PC-3 (cell line): ENCODE measurements at regions not wholly inside any gene's neighbourhood (a gene's known extent, or its start where the extent isn't known, plus 50 kb on each side); places are given as distances from the start of the nearest gene placed in this dataset.

Experiments
- ATAC-seq: fragments of 200-7000 bp; cut with Tn5 transposase; 2 replicates; pipeline ENCODE4 v1.9.1; 2020; ENCODE audit warnings: mild to moderate bottlenecking, moderate library complexity
- BruUV-seq: library from RNA; stranded (reverse); fragments of 400-500 nt; replicated peaks from 2 replicates; lab custom pipeline; 2021; lab: Mats Ljungman, UMichigan
- CTCF ChIA-PET: fragments of 300-600 bp; sonication (Branson Sonifier 250); formaldehyde crosslinking; loops from one replicate; lab custom pipeline; 2022; ENCODE audit warnings: antibody characterized with exemption; lab: Charles Lee
- POLR2A ChIA-PET: fragments of 300-600 bp; sonication (Branson Sonifier 250); formaldehyde crosslinking; loops from one replicate; lab custom pipeline; 2022; ENCODE audit warnings: antibody characterized with exemption; ENCODE audit not compliant: unreplicated experiment; lab: Charles Lee
- DNase-seq: peaks from one replicate; pipeline ENCODE4 v3.0.0-alpha.2; 2015
- H2AFZ ChIP-seq: fragments of 300-600 bp; sonication (generic); 2 replicates; pipeline ENCODE4 v1.6.0; 2016; ENCODE audit warnings: antibody characterized with exemption, low read length
- H3F3A ChIP-seq: fragments of 300-600 bp; sonication (generic); one replicate; pipeline ENCODE4 v1.6.0; 2017; ENCODE audit warnings: antibody characterized with exemption, low read length, control low read depth, mild to moderate bottlenecking; ENCODE audit not compliant: unreplicated experiment
- H3K27ac ChIP-seq: fragments of 300-600 bp; sonication (generic); 2 replicates; pipeline ENCODE4 v1.5.1; 2016; ENCODE audit warnings: mild to moderate bottlenecking, low read length
- H3K27me3 ChIP-seq: fragments of 300-600 bp; sonication (generic); 2 replicates; pipeline ENCODE4 v1.6.1; 2016; ENCODE audit warnings: low read length, mixed read lengths
- H3K36me3 ChIP-seq: fragments of 300-600 bp; sonication (generic); 2 replicates; pipeline ENCODE4 v1.6.1; 2016; ENCODE audit warnings: low read depth, mixed run types, low read length, mixed read lengths
- H3K4me1 ChIP-seq: fragments of 300-600 bp; sonication (generic); 2 replicates; pipeline ENCODE4 v1.5.1; 2016; ENCODE audit warnings: low read length; ENCODE audit not compliant: insufficient read depth
- H3K4me2 ChIP-seq: fragments of 300-600 bp; sonication (generic); 2 replicates; pipeline ENCODE4 v1.6.0; 2016; ENCODE audit warnings: low read length
- H3K4me3 ChIP-seq: fragments of 300-600 bp; sonication (generic); 2 replicates; pipeline ENCODE4 v1.5.1; 2016; ENCODE audit warnings: mild to moderate bottlenecking, low read length, mixed read lengths
- H3K79me2 ChIP-seq: fragments of 300-600 bp; sonication (generic); 2 replicates; pipeline ENCODE4 v1.6.1; 2017; ENCODE audit warnings: low read length, mixed read lengths
- H3K9ac ChIP-seq: fragments of 300-600 bp; sonication (generic); 2 replicates; pipeline ENCODE4 v1.6.0; 2016; ENCODE audit warnings: mild to moderate bottlenecking, low read length
- H3K9me2 ChIP-seq: fragments of 300-600 bp; sonication (generic); replicated peaks from 2 replicates; pipeline ENCODE4 v1.6.1; 2016; ENCODE audit warnings: mixed run types, low read length, mixed read lengths
- H3K9me3 ChIP-seq: fragments of 300-600 bp; sonication (generic); 2 replicates; pipeline ENCODE4 v1.6.1; 2016; ENCODE audit warnings: low read length, mixed read lengths
- H4K20me1 ChIP-seq: fragments of 300-600 bp; sonication (generic); 2 replicates; pipeline ENCODE4 v1.6.1; 2016; ENCODE audit warnings: low read length, mixed read lengths
- EZH2 ChIP-seq: fragments of 300-600 bp; sonication (generic); IDR thresholded peaks from one replicate; pipeline ENCODE4 v1.6.1; 2017; ENCODE audit warnings: antibody characterized with exemption, mild to moderate bottlenecking, low read length; ENCODE audit not compliant: unreplicated experiment
- EZH2phosphoT487 ChIP-seq: fragments of 300-600 bp; sonication (generic); IDR thresholded peaks from 2 replicates; pipeline ENCODE4 v1.6.1; 2018; ENCODE audit warnings: mild to moderate bottlenecking, antibody characterized with exemption, low read length, borderline replicate concordance
- intact Hi-C: fragments of 100-400 bp; cut with micrococcal nuclease; formaldehyde crosslinking; loops from 2 replicates; pipeline ENCODE4 v1.9.0; 2023
- TF ChIP-seq, protein P1 (sequence below): fragments of 300-600 bp; sonication (generic); conservative IDR thresholded peaks from 2 replicates; pipeline ENCODE4 v1.5.1; 2017; ENCODE audit warnings: antibody characterized with exemption, low read depth, mild to moderate bottlenecking, low read length

DNA sequence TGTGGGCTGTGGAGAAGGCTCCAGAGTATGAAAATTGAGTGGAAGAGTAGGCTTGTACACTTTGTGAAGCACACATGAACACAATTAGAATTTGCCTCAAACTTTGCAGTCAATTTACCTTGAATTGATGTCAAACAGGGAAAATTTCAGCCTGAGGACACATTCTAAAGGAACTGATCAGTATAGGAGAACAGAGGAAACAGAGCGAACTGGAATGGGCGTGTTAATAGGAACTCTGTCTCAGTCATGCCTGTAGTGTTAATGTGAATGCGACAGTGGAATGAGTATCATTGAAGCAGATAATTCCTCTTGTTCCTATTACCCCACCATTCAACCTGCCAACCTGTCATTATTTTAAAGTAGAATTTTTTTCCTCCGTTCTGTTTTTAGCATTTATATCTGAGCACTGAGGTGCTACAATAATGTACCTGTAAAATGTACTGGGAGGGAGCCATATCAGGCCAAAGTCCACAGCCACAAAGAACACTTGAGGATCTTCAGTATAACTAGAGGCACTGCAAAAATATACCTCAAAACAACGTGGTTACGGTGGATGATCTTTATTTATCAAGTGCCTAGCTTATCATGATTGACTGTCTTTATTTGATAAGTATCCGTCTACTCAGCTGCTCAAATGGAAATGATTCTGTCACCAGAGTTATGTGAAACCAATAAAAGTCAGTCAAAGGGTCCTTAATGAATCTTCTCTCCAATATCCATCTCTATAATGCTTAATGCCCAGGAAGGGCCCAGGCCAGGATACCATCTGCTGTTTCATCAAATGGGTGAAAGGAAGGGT, 125.3 kb upstream of the STMND1 start:
- Histone ChIP-seq H3K4me1 (no peaks in the 10 kb centered on the region), H3K27me3 (peaks cover 29% of the 10 kb centered on the region), H3K9me3 (no peaks in the 10 kb centered on the region), H3K36me3 (no peaks in the 10 kb centered on the region), H3F3A (no peaks in the 10 kb centered on the region), H2AFZ (no peak overlapping the region), H3K9ac (no peak overlapping the region), H4K20me1 (no peaks in the 10 kb centered on the region), H3K27ac (no peak overlapping the region), H3K4me2 (no peak overlapping the region), H3K79me2 (no peaks in the 10 kb centered on the region), H3K4me3 (no peak overlapping the region), H3K9me2 (no peaks in the 10 kb centered on the region)
- POLR2A ChIA-PET = interaction anchor here (0.6 kb wide), 1 partner anchor 747 kb away, joined by 5 read pairs; no protein-coding TSS in a partner anchor
- ATAC-seq (no peak), DNase-seq (no peak)
- CTCF ChIA-PET = no interaction called here
- intact Hi-C loops = no loop called here
- TF ChIP-seq EZH2 (no peak), EZH2phosphoT487 (no peak)
- TF ChIP-seq, protein P1, sequence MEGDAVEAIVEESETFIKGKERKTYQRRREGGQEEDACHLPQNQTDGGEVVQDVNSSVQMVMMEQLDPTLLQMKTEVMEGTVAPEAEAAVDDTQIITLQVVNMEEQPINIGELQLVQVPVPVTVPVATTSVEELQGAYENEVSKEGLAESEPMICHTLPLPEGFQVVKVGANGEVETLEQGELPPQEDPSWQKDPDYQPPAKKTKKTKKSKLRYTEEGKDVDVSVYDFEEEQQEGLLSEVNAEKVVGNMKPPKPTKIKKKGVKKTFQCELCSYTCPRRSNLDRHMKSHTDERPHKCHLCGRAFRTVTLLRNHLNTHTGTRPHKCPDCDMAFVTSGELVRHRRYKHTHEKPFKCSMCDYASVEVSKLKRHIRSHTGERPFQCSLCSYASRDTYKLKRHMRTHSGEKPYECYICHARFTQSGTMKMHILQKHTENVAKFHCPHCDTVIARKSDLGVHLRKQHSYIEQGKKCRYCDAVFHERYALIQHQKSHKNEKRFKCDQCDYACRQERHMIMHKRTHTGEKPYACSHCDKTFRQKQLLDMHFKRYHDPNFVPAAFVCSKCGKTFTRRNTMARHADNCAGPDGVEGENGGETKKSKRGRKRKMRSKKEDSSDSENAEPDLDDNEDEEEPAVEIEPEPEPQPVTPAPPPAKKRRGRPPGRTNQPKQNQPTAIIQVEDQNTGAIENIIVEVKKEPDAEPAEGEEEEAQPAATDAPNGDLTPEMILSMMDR = no peak
- no TSS peak for BruUV-seq

DNA sequence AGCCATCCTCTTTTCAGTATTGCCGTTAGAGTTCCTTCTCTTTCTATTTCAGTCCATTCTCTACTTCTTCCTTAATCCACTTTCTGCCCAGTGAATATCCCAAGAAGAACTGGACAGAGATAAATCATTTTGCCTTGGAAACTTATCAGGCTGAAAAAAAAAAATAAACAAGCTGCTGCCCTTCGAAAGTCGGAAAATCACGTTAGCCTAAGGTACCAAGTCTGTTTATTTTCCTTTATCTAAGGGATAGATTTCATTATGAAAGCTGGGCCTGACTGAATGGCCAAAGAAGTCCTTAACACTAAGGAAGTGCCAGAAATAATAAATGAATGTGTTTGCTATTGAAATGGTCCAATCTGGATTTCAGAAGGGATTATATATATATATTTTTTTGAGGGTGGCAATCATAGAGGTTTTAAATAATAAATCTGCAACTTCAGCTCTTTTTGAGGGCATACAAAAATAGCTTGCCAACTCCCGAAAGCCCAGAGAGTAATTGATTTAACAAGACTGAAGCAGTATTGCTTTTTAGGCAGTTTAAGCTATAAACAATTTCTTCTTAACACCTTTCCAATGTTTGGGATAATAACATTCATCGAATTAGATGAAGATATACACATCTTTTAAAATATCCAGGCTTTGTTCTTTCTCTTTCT, 127.0 kb upstream of the STMND1 start:
- H3F3A ChIP-seq = no peaks in the 10 kb centered on the region
- no peak overlapping the region for H3K4me3 ChIP-seq
- intact Hi-C loops = no loop called here
- H3K4me1 ChIP-seq = no peaks in the 10 kb centered on the region
- H3K27me3 ChIP-seq = peaks cover 29% of the 10 kb centered on the region
- DNase-seq (no peak), ATAC-seq (no peak)
- no peak overlapping the region for H3K27ac ChIP-seq
- no peaks in the 10 kb centered on the region for H3K36me3 ChIP-seq
- no peaks in the 10 kb centered on the region for H3K79me2 ChIP-seq
- CTCF ChIA-PET = no interaction called here
- TF ChIP-seq EZH2 (no peak), EZH2phosphoT487 (no peak)
- TF ChIP-seq, protein P1 = no peak
- no peak overlapping the region for H2AFZ ChIP-seq
- H3K9me2 ChIP-seq = no peaks in the 10 kb centered on the region
- H3K4me2 ChIP-seq = no peak overlapping the region
- no peaks in the 10 kb centered on the region for H4K20me1 ChIP-seq
- no peak overlapping the region for H3K9ac ChIP-seq
- POLR2A ChIA-PET = no interaction called here
- H3K9me3 ChIP-seq = no peaks in the 10 kb centered on the region
- no TSS peak for BruUV-seq

DNA sequence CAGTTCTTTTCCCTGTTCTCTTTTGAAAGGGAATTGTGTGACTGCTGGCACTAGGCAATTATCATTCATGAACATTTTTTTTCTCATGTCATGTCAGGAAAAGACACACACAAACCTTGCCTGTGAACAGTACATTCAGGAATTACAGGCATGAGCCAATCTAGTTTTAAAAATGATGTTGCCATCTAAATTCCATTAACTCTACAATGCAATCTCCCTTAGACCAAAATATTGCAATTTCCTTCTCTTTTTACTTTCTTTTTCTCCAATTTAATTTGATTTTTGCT, 127.5 kb upstream of the STMND1 start:
- no peaks in the 10 kb centered on the region for H3K36me3 ChIP-seq
- no peak overlapping the region for H3K27ac ChIP-seq
- no peak overlapping the region for H3K4me3 ChIP-seq
- no peak overlapping the region for H2AFZ ChIP-seq
- no peak for TF ChIP-seq EZH2
- TF ChIP-seq, protein P1 = no peak
- TF ChIP-seq EZH2phosphoT487 = no peak
- DNase-seq (no peak), ATAC-seq (no peak)
- no peaks in the 10 kb centered on the region for H3K9me2 ChIP-seq
- no peak overlapping the region for H3K9ac ChIP-seq
- POLR2A ChIA-PET = no interaction called here
- BruUV-seq = no TSS peak
- H3K4me2 ChIP-seq = no peak overlapping the region
- H3F3A ChIP-seq = no peaks in the 10 kb centered on the region
- peaks cover 29% of the 10 kb centered on the region for H3K27me3 ChIP-seq
- H3K9me3 ChIP-seq = no peaks in the 10 kb centered on the region
- intact Hi-C loops = no loop called here
- H4K20me1 ChIP-seq = no peaks in the 10 kb centered on the region
- no peaks in the 10 kb centered on the region for H3K4me1 ChIP-seq
- CTCF ChIA-PET = no interaction called here
- H3K79me2 ChIP-seq = no peaks in the 10 kb centered on the region
